Activated naive CD4-positive, alpha-beta T cell treated with anti-CD3 and anti-CD28 coated beads, Interleukin-2, amount 50 U/mL, for 16 hours (primary cell): ENCODE measurements at regions not wholly inside any gene's neighbourhood (a gene's known extent, or its start where the extent isn't known, plus 50 kb on each side); places are given as distances from the start of the nearest gene placed in this dataset.
"Not testable (repeated sequence)": the region's sequence is repeated elsewhere in the genome, so short reads cannot be mapped to it uniquely, and the experiment has no call there.

Experiments used
- DNase-seq: peaks from one replicate; pipeline ENCODE4 v3.0.0-alpha.2; 2020

DNA sequence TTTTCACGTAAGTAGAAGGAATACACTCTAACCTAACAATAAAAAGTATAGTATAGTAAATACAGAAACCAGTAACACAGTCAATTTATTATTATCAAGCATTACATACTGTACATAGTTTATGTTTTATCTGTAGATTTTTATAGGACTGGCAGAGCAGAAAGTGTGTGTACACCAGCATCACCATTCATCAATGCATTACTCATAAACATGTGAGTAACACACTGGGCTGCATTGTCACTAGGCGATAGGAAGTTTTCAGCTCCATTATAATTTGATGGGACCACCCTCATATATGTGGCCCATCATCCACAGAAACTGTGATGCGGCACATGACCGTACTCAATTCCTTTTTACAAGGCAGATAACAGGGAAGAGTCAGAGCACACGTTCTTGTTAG lies 137.8 kb upstream of the RBPJ start:
- DNase-seq = no peak

DNA sequence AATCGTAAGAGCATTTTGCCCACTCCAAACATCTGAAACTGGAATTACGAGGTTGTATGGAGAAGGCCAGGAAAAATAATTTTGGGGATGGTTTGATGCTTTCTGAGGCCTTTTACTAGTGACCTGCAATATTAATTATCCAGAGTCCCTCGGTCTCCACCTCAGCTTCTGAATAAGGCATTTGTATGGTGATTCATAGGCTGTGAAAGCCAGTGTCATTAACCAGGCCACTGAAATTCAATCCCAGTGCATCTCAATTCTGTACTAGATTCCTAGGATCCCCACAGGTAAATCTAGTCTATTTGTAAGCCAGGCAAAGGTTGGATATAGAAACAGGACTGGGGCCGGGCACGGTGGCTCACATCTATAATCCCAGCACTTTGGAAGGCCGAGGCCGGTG lies 135.4 kb upstream of the RBPJ start:
- DNase-seq = no peak

DNA sequence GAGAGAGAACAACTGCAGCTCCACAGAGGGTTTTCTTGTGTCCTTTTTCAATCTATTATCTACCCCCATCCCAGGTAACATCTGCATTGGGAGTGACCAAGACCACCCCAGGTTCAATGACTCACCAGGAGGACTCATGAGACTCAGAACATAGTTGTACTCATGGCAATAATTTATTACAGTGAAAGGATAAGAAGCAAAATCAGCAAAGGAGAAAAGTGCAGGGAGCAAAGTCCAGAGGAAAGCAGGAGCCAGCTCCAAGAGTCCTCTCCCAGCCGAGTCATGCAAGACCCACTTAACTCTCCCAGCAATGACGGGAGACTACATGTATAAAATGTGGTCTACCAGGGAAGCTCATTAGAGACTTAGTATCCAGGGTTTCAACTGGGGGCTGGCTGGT lies 129.5 kb upstream of the RBPJ start:
- no peak for DNase-seq

DNA sequence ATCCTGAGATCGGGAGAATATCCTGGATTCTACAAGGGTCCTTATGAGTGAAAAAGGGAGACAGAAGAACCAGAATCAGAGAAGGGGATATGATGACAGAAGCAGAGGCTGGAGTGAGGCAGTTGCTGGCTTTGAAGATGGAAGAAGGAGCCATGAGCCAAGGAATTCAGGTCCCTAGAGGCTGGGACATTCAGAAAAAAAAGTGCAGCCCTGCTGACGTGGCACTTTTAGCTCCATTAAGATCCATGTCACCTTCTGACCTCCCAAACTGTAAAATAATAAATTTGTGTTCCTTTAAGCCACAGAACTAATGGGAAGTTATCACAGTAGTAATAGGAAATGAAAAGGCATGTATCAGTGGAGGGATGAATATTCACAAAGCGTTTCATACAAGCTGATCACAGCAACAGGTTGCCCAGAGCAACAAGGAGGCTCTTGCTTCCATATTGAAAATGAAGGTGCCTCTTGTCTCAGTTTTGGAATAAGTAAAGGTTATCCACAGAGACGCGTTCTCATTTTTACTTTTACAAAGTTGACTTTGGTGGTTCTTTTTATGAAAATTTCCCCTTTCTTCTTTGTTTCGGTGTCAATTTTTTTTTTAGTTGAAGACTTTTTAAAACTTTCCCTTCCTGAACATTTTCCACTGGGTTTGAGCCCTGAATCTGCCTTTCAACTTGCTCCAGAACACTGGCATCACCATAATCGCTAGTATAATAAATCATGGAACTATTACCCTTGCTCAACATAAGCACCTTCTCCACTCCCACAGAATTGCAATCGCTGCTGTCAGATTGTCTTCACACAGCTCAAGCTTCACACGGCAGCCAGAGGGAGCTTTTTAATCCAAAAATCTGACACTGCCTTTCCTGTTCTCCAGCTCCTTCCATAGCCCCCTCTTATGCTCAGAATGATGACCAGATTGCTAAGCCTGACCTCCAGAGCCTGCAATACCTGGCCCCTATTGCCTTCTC lies 127.6 kb upstream of the RBPJ start:
- DNase-seq = no peak

DNA sequence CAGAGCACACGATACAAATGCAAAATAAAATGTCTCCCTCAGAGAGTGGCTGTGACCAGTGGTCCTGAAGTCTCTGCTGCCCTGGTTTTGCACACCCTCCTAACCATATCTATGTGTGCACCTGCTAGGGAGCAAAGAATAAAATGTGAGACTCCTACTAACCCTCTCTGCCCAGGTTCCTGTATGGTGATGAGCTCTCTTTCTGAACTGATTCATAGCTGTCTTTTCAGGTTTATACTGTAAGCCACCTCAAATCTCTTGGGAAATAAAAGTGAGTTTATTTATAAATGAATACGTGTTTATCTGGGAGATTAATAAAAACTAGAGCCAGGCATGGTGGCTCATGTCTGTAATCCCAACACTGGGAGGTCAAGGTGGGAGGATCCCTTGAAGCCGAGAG lies 126.0 kb upstream of the RBPJ start:
- no peak for DNase-seq

DNA sequence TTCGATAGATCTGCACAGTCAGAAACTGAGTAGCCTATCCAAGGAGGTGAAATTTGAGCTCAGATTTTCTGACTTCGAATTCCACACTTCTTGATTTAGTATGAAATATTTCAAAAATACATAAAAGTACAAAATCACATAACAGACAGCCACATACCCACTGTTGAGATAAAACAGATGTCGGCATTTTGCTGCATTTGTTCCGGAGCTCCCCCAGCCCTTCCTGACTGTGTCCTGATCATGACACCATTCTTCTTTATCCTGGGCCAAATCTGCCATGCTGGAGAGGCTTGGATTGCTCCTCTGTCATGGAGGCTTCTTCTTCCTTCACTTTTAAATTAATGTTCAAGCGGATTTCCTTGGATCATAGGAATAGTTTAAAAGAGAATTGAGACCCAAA lies 124.2 kb upstream of the RBPJ start:
- DNase-seq = no peak

DNA sequence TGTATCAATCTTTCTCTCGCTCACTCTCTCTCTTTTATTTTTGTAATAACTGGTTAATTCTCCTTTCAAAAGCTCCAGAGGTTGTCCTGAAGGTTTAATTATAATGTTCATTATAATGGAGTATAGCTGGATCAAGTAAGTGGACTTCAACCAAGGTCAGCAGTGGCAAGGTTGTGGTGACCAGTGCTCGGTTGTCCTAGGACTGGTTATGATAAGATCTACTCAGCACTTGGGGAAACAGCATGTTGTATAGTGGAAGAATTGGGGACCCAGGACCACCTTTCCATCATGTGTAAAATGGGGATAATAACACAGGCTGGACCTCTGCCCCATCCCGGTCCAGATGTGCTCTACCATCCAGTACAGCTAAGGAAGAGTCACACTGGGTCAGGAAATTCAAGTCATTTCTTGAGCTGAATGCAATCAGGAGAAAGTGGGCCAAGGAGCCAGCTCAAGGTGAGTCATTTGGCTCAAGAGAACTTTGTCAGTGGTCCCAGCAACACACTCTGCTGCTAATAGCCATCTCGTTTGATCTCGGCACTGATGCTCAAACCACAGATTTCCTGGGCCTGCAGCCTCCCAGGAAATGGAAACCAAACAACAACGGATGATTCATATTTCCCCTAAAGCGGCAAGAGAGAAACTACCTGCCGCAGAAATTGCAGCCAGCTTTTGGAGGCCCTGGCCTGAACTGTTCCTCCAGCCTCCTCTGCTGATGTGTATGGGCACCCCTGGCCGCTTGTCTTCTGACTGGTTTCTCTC lies 123.6 kb upstream of the RBPJ start:
- DNase-seq = peak; percentile 55

DNA sequence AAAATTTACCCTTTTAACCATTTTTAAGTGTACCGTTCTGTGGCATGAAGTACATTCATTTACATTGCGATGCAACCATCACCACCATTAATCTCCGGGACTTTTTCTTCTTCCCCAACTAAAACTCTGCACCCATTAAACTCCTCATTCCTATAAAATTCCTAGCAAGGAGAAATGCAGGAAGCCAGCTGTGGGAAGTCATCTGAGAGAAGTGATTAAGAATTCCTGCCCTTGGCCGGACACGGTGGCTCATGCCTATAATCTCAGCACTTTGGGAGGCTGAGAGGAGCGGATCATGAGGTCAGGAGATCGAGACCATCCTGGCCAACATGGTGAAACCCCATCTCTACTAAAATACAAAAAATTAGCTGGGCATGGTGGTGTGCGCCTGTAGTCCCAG lies 121.9 kb upstream of the RBPJ start:
- not testable (repeated sequence) for DNase-seq

DNA sequence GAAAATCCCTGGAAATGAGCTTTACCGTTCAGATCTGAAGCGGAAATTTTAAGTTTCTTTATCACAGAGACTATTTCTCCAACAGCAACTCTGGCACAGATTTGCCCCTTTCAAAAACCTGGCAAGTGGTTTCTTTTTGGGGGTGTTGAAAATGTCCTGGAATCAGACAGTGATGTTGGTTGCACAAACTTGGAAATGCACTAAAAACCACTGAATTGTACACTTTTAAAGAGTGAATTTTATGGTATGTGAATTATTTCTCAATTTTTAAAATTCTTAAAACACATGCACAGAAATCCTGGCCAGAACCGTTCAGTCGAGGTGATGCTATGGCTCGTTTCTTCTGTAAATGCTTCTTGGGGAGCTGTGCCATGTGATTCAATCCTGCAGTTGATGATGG lies 121.2 kb upstream of the RBPJ start:
- no peak for DNase-seq

DNA sequence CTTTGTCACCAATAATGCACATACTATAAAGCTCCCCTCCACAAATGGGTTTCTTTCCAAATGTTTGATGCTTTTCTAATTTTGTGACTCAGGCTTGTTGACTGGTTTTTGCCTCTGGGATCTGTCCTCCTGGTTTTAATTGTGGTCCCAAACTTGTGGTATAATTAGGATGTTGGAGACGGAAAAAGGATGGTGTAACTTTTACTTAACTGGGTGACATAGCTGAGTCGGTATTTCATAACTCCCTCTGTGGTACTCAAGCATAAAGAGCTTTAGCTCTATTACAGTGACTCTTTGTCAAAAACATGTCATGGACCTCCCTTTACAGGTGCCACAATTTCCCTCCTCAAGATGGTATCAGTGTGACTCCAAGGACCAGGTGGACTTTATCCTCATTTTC lies 119.7 kb upstream of the RBPJ start:
- no peak for DNase-seq

DNA sequence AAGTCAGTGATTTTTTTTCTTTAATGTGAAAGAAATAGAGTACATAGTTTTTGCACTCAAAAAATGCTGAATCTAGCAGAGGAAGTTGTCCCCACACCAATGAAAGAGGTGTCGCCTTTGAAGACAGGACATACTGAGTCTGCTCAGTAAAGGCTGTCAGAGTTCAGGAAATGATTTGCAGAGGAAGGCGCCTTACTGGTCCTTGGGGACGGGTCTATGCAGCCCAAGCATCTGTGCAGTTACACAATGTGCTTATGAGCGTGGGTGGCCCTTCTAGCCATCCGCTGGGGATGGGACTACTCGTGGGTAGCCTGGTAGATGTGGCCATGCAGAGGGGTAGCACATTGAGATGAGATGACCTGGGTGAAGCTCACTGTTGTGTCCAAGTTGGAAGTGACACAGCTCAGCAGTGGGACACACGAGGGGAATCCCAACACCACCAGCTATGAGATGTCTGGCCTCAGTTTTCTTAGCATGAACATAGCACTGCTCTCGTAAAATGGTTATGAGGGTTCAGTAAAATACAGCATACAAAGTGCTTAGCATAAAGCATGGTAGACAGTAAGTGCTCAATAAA lies 116.5 kb upstream of the RBPJ start:
- no peak for DNase-seq

DNA sequence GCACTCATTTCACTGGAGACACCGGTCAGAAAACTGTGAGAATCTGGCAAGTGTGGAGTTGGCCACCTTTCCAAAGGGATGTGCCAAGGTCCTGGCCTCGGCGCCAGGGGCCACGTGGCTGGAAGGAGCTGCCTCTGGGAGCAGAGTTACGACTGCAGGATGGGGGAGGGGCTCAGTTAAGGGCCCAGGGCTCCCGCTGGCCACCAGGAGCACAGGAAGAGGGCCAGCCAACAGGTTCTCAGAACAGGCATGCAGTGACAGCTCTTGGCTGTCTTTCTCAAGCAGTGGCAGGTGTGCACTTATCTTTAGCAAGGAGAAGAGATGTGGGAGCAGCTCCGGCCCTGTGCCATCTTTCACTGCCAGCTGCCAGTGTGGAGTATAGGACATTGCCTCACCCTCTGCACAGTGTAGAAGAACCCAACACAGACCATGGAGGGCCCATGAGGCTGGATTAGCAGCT lies 115.9 kb upstream of the RBPJ start:
- no peak for DNase-seq

DNA sequence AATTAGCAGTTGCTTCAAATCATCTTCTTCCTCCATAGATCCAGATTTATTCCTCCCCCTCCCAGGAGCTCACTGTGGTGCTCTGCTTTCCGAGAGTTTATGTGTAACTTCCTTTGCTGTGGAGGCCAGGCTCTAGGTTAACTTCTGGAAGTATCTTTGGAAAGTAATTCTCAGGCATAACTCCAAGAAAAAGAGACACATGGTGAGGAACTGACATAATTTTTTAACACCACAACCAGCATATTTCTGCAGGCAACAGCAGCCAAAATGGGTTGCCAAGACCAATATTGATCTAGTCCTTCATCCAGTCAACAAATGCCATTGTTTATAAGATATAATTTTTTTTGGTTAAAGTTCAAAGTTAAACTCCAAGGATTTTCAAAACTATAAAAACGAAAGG lies 114.5 kb upstream of the RBPJ start:
- DNase-seq = no peak

DNA sequence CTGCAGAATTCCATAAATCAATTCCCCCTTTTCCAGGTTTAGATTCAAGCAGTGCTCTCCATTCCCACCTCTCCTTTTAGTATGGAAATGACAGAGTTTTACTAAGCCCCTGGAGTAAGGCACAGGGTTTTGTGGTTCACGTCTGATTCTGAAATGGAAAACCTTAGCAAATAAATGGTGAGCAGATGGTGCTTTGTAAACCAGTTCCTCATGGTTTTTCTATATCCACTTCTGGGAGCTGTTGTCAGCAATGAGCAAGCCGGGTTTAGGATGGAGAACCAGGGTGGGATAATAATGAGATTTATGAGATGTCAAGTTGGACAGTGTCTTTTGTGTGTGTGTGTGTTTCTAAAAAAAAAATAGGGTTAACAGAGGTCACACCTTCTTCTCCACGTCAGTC lies 113.8 kb upstream of the RBPJ start:
- DNase-seq = no peak

DNA sequence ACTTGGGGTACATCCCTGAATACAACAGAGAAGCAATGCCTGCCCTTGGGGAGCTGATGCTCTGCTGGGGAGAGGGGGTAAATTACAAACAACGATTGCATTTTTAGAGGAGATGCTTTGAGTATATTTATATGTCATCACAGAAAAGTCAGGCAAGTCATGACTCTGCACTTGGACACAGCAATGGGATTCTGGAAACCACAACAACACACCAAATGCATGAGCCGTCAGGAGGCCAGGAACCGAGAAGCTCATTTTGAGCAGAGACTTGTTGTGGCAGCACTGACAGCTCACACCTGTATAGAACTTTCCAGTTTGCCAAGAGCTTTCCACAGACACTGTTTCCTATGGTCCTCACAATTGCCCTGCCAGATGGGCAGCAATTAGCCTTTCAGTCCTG lies 113.2 kb upstream of the RBPJ start:
- DNase-seq = no peak

DNA sequence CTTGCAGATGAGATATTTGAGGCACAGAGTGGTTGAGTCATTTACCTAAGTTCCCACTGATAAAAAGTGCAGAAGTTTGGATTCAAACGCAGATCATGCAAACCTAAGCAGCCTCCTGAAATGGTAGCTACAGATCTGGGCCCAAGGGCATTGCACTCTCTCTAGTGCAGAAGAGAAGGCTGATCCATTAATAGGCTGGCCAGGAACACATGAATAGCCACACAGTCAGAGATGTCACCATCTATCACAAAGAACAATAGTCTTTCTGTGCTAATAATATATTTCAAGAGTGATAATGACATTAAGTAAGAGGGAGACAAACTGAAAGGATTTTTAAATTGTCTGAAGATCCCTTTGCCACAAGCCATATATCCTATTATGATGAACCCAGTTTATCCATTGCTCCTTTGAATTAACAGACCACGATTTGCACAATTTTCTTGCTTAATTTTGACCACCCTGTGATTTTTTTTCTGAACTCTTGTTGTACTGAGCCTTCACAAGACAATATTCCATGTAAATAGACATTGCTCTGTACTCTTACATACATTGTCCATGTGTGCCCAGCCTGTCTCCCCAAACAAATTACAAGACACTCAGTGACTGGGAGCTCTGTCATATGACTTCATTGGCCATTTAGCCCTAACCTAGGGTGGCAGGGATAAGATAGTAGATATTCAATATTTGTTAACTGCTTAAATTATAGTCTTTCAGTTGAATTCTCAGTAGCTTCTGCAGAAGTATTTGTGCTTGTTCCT lies 112.4 kb upstream of the RBPJ start:
- DNase-seq = no peak

DNA sequence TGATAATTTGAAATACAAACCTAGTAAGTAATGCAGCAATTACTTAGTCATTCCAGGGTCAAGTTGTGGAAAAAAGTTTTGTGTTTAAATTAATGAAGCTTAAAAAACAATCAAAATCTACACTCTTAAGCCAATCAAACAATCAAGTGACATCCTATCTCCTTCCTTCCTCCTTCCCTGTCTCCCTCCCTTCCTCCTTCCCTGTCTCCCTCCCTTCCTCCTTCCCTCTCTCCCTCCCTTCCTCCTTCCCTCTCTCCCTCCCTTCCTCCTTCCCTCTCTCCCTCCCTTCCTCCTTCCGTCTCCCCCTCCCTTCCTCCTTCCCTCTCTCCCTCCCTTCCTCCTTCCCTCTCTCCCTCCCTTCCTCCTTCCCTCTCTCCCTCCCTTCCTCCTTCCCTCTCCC lies 111.4 kb upstream of the RBPJ start:
- not testable (repeated sequence) for DNase-seq

DNA sequence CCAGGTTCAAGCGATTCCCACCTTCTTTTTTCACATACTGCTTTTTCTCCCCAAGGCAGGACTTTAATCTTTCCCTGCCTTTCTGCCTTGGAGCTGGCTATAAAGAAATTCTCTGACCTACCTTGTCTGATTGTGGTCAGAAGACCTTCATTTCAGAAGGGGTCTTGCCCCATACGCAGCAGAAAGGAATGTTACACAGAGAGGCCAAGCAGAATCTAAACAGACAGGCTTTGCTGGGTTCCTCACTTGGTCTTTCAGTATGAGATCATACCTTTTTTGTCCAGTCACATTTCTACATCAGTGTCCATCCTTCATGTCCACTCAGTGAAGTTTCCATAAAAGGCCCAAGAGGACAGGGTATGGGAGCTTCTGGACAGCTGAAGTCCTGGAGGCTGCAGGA lies 108.3 kb upstream of the RBPJ start:
- DNase-seq = no peak

DNA sequence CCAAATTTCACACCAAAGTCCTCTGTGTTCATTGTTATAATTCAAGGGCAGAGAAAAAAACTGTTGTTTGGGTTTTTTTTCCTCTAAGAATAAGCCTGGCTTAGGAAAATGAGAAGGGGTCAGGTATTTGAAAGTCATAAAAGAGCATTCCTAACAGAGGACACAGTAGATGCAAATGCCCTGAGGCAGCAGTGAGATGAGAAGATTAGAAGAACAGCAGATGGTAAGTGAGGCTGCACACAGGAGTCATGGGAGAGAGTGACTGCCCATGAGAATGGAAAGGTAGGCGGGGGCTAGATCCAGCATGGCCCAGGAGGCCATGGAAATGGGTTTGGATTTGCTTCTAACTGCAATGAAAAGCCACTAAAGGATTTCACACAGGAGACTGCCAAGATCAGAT lies 107.5 kb upstream of the RBPJ start:
- DNase-seq = no peak

DNA sequence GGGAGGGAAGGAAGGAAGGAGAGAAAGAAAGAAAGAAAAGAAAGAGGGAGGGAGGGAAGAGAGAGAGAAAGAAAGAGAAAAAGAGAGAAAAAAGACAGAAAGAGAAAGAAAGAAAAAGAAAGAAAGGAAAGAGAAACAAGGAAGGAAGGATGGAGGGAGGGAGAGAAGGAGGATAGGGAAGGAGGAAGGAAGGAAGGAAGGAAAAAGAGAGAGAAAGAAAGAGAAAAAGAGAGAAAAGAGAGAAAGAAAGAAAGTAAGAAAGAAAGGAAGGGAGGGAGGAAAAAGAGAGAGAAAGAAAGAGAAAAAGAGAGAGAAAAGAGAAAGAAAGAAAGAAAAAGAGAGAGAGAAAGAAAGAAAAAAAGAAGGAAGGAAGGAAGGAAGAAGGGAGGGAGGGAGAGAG lies 105.8 kb upstream of the RBPJ start:
- no peak for DNase-seq

DNA sequence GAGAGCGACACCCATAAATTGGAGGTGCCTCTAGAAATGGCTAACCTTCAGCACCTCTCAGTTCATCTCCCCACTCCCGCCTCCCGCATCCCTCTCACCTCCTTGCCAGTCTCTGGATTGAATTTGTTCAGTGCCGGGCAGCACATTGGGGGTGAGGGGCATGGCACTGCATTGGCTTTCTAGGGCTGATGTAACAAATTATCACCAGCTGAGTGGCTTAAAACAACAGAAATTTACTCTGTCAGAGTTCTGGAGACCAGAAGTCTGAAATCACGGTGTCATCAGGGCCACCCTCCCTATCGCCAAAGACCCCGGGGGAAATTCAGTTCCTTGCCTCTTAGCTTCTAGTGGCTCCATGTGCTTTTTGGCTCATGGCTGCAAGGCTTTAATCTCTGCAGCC lies 105.1 kb upstream of the RBPJ start:
- DNase-seq = no peak

DNA sequence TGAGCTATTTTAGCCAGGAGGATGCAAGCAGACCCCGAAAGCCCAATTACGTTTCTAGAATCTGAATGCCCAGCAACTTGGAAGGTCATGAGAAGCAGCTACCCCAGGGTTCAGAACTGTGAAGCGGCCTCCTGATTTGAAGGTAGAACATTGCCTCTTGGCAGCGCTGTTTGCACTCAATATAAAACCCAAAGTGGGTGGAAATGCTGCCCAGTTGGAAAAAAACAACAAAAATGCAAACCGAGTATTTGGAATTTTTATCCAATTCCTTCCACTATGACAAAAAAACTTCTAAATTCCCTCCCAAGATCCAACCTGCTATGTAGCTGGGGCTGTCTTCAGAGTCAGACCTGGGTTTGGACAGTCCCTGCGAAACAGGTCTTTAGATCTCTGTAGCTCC lies 103.3 kb upstream of the RBPJ start:
- DNase-seq = no peak
